ENCODE measurements at regions not wholly inside any gene's neighbourhood (a gene's known extent, or its start where the extent isn't known, plus 50 kb on each side); places are given as distances from the start of the nearest gene placed in this dataset.

DNA sequence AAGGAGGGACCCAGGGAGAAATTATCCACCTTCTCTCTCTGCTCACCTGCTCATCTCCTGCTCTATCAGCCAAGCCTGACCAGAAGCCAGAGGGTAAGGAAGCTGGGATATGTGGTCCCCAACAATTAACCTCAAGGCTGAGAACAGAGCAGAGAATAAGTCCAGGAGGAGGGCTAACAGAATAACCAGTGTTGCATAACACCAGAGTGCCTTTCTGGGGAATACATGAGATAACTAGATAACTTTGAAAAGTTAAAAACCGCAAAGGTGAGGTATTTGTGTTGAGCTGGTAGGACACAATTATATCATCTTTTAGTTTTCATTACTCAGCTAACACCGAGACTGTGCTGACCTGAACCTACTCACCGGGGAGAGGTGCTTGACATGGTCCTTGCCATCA is 180.8 kb downstream of the SALL1 start:
- TF ChIP-seq, protein P1, sequence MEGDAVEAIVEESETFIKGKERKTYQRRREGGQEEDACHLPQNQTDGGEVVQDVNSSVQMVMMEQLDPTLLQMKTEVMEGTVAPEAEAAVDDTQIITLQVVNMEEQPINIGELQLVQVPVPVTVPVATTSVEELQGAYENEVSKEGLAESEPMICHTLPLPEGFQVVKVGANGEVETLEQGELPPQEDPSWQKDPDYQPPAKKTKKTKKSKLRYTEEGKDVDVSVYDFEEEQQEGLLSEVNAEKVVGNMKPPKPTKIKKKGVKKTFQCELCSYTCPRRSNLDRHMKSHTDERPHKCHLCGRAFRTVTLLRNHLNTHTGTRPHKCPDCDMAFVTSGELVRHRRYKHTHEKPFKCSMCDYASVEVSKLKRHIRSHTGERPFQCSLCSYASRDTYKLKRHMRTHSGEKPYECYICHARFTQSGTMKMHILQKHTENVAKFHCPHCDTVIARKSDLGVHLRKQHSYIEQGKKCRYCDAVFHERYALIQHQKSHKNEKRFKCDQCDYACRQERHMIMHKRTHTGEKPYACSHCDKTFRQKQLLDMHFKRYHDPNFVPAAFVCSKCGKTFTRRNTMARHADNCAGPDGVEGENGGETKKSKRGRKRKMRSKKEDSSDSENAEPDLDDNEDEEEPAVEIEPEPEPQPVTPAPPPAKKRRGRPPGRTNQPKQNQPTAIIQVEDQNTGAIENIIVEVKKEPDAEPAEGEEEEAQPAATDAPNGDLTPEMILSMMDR (IDR thresholded peaks at IDR 0.05) = no peak
- TF ChIP-seq POLR2AphosphoS5 (IDR thresholded peaks at IDR 0.05) (no peak), POLR2A (IDR thresholded peaks at IDR 0.05) (no peak)
